ENCODE measurements at regions not wholly inside any gene's neighbourhood (a gene's known extent, or its start where the extent isn't known, plus 50 kb on each side); places are given as distances from the start of the nearest gene placed in this dataset.
A peak's percentile ranks its signal among the peaks of the same experiment; 100 is the strongest.

DNA sequence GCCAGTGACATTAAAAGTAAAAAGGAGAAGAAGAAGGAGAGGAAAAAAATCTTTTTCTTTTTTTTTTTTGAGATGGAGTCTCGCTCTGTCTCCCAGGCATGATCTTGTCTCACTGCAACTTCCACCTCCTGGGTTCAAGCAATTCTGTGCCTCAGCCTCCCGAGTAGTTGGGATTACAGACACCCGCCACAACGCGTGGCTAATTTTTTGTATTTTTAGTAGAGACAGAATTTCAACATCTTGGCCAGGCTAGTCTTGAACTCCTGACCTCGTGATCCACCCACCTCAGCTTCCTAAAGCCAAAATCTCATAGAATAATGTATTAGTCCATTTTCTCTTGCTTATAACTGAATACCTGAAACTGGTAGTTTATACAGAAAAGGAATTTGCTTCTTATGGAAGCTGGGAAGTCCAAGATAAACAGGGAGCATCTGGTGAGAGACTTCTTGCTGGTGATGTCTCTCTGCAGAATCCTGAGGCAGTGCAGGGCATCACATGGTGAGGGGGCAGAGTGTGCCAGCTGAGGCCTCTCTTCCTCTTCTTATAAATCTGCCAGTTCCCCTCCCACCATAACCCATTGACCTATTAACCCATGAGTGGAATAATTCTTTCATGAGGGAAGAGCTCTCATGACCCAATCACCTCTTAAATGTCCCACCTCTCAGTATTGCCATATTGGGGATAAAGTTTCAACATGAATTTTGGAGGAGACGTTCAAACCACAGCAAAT is 466.3 kb downstream of the GADD45G start:
- peak; percentile 70 to 75 (median 74) for DNase-seq

DNA sequence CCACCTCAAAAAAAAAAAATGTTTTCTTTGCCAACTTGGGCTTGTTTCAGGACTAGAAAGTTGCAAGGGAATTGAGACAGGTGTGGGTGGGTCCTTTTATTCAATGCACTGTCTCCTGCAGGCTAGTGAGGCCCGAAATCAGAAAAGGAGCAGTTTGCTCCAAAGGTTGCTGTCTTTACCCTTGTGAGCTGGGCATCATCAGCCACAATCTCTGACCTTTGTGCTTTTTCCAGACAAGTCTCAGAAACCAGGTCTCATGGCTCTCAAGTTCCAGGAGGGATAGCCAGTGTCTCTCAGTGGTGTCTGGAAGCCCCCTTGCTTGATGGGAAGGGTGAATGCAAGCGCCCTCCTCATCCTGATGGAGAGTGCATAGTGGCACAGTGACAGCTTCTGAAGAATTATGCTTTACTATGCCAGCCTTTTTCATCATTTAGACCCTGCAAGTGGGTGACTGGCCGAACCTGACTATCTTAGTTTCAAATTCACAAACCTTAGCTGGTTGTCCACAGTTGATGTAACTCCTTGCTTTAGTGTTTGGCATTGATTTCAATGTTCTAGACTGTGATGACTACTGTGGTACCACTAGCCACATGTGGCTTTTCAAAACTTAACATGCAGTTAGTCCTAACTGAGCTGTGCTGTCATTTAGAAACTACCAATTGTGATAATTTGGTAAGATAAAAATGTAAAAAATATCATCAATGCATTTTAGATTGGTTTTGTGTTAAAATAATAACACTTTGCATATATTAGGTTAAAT is 468.6 kb downstream of the GADD45G start:
- DNase-seq = no peak

DNA sequence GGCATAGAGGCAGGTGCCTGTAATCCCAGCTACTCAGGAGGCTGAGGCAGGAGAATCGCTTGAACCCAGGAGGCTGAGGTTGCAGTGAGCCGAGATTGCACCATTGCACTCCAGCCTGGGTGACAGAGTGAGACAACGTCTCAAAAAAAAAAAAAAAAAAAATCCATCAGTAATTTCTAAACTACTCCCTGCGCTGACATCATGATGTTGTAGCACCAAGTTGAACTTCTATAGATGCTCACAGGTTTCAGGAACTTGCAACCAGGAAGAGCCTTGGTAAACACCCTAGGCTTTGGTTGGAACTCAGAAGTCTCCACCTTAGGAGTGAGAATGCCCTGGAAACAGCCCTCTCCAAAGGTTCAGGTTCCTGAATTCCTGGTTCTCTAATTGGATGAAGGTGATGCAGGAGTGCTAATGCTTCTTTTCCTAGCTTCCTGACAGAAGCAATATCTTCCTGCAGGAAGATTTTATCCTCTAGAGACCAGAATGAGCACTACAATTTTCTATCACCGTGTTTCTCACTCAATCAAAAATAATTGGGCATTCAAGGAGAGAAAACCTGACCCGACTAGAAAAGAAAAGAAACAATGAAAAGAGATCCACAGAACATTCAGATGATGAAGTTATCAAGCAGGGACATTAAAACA is 469.6 kb downstream of the GADD45G start:
- DNase-seq = peak in 2 of 3 donors; percentile 20 to 45

DNA sequence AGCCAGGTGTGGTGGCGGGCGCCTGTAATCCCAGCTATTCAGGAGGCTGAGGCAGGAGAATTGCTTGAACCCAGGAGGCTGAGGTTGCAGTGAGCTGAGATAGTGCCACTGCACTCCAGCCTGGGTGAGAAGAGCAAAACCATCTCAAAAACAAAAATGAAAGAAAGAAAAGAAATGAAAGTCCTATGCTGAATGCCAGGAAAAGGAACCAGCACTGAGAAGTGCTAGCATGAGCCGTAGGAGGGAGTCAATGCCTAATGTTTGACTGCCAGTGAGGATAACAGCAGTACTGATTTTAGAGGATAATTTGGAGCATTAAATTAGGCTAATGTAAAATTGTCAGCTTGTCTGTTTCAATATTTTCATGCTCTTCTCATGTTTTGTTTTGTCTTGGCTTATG is 472.8 kb downstream of the GADD45G start:
- peak; percentile 48 to 65 (median 54) for DNase-seq

GRCh38 chr9:90078988-90079421 is 474.2 kb downstream of the GADD45G start:
- peak; percentile 32 to 52 (median 37) for DNase-seq

DNA sequence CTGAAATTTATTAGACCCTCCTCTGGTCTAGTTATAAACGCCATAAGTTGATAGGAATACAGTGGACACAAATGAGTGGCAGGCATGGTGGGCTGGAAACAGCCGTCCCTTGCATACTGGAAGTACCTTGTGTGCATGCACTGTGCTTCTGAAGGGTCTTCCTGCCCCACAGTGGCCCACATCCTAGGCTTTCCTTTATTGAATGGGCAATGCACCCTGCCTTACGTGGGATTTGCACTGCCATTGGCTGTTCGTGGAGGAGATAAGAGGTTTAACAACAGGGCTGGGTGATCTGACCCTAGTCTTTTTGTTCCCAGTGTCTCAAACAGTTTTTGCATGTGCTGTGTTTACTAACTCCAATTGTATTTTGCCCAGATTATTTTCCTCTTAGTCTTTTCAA is 480.8 kb downstream of the GADD45G start:
- DNase-seq = no peak

GRCh38 chr9:90086101-90086511 is 481.3 kb downstream of the GADD45G start:
- peak; percentile 75 to 80 (median 75) for DNase-seq

- peak in 1 of 3 donors; percentile 38 for DNase-seq
Measured at GRCh38 chr9:90088434-90088833, 483.6 kb downstream of the GADD45G start.

DNA sequence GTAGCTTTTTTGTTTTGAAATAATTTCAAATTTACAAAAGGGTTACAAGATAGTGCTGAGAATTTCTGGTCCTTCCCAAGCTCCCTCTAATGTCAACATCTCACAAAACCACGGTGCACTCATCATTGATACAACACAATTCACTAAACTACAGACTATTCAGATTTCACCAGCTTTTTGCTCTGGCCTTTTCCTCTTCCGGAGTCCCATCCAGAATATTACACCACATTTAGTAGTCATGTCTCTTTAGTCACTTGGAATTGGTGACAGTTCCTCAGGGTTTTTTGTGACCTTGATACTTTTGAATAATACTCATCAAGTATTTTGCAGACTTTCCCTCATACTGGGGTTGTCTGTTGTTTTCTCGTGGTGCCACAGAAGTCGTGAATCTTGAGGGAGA is 484.0 kb downstream of the GADD45G start:
- peak; percentile 42 to 78 (median 74) for DNase-seq

- peak in 1 of 3 donors; percentile 20 for DNase-seq
Measured at GRCh38 chr9:90090997-90091396, 486.2 kb downstream of the GADD45G start.

DNA sequence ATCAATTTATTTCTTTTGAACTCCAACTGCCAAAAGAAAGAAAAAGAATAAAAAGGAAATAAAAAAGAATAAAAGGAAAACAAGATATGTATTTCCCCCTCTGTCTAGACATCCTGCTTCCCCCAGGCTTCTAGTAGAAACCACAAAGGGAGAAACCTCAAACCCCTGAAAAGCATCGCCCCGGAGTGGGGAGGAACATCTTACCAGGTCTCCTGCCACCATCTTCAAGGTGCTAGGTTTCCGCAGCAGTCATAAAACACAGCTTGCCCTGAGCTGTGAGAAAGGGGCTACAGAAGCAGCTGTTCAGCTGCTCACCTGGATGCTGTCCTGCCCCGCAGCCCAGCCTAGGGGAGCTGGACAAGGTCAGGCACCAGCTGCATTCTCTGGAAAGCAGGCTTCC is 487.7 kb downstream of the GADD45G start:
- no peak for DNase-seq

- no peak for DNase-seq
Measured at GRCh38 chr9:90095682-90096081, 490.9 kb downstream of the GADD45G start.

GRCh38 chr9:90097237-90097636 is 492.4 kb downstream of the GADD45G start:
- no peak for DNase-seq

GRCh38 chr9:90098408-90098807 is 493.6 kb downstream of the GADD45G start:
- no peak for DNase-seq

DNA sequence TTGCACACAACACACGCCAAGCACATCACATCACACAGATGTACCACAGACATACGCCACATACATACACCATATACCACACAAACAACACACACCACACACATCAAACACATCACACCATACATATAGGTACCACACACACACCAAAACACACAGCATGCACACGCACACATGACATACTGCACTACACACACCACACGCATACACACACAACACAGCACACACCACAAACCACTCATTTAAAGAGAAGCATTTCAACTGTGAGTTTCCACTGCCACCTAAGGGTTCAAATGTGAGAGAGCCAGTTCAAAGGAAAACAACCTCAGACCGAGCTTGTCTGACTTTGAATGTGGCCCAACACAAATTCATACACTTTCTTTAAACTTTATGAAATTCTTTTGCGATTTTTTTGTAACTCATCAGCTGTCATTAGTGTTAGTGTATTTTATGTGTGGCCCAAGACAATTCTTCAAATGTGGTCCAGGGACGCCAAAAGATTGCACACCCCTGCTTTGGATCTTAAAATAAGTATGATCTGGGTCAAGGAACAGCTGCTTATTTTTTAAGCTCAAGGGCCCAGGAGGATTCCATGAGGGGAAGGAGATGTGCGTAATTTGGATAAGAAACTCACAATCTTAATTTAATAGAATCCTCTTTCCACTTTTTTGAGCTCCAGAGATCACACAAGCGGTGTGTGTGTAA is 494.6 kb downstream of the GADD45G start:
- peak; percentile 58 to 70 (median 58) for DNase-seq

- no peak for DNase-seq
Measured at GRCh38 chr9:90100014-90100413, 495.2 kb downstream of the GADD45G start.

- DNase-seq = peak; percentile 87 to 91 (median 88)
Measured at GRCh38 chr9:90102292-90102901, 497.6 kb downstream of the GADD45G start.

GRCh38 chr9:90103771-90104170 is 499.0 kb downstream of the GADD45G start:
- DNase-seq = no peak

- no peak for DNase-seq
Measured at GRCh38 chr9:90105773-90106172, 501.0 kb downstream of the GADD45G start.

- no peak for DNase-seq
Measured at GRCh38 chr9:90107040-90107725, 502.4 kb downstream of the GADD45G start.

DNA sequence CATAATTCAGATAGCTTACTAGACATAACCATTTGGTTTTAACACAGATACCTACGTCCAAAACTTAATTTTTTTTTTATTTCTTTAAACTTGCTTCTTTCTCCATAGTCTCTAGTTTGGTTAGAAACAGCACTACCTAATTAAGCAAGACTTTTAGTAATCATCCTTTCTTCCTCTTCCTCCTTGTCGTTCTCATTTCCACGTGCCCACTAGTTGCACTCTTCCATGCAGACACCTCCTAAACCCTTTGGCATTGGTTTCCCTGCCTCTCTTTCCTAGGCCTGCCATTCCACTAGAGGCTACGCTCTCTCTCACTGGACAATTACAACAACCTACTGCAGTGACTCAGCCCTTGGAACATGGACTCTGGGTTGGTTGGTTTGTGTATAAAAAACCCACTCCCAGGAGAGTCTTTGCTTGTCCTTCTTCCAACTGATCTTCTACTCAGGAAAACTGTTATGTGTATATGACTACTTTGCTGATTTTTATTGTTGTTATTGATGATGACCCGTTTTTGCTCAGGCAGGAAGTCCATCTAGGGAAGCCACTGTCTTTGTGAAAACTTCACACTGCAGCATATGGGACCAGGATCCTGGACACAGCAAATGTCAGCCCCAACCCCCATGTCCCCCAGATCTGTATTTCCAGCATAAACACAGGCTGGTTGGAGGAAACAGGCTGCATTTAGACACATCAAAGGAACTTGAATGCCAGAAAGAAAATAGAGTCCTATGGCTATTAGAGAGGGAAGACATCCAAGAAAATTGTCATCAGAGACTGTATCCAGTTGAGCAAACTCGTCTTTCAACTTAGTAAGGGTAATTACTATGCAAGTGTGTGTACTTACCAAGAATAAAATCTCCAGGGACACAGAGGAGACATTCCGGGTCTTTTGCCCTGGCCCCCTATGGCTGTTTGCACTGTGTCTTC is 503.2 kb downstream of the GADD45G start:
- DNase-seq = peak; percentile 32 to 43 (median 38)
